ENCODE measurements at regions not wholly inside any gene's neighbourhood (a gene's known extent, or its start where the extent isn't known, plus 50 kb on each side); places are given as distances from the start of the nearest gene placed in this dataset.
"Not testable (repeated sequence)": the region's sequence is repeated elsewhere in the genome, so short reads cannot be mapped to it uniquely, and the experiment has no call there.

GRCh38 chr13:64083396-64083795, 2667.7 kb upstream of the PCDH20 start:
- no peak for DNase-seq (ENCODE audit: low spot score)
- CTCF ChIA-PET = no interaction called here
- TF ChIP-seq CTCF (conservative IDR thresholded peaks at IDR 0.05; ENCODE audit: low read depth) = no peak
- H3K27ac ChIP-seq = no peak overlapping the region
- POLR2A ChIA-PET (ENCODE audit: low non-redundant PET) = no interaction called here

- DNase-seq (ENCODE audit: low spot score) = no peak
- no peak overlapping the region for H3K27ac ChIP-seq
- CTCF ChIA-PET = no interaction called here
- TF ChIP-seq CTCF (conservative IDR thresholded peaks at IDR 0.05; ENCODE audit: low read depth) = no peak
- POLR2A ChIA-PET (ENCODE audit: low non-redundant PET) = no interaction called here
Observed at GRCh38 chr13:64078480-64078936, 2662.9 kb upstream of the PCDH20 start.

GRCh38 chr13:64078025-64078424, 2662.4 kb upstream of the PCDH20 start:
- CTCF ChIA-PET = no interaction called here

GRCh38 chr13:64077132-64077835, 2661.6 kb upstream of the PCDH20 start:
- POLR2A ChIA-PET (ENCODE audit: low non-redundant PET); DNase-seq (ENCODE audit: low spot score); H3K27ac ChIP-seq: not testable (repeated sequence)
- CTCF ChIA-PET = interaction anchor here (0.6 kb wide), 2 partner anchors 20 to 790 kb away, joined by 3 read pairs; no protein-coding TSS in a partner anchor

More at GRCh38 chr13:64078025-64078424, 2662.4 kb upstream of the PCDH20 start:
- no peak overlapping the region for H3K27ac ChIP-seq
- no peak for TF ChIP-seq CTCF (conservative IDR thresholded peaks at IDR 0.05; ENCODE audit: low read depth)
- POLR2A ChIA-PET (ENCODE audit: low non-redundant PET) = no interaction called here
- DNase-seq (ENCODE audit: low spot score) = no peak

- no peak overlapping the region for H3K27ac ChIP-seq
- no peak for TF ChIP-seq CTCF (conservative IDR thresholded peaks at IDR 0.05; ENCODE audit: low read depth)
- CTCF ChIA-PET = no interaction called here
- POLR2A ChIA-PET (ENCODE audit: low non-redundant PET) = no interaction called here
- no peak for DNase-seq (ENCODE audit: low spot score)
Observed at GRCh38 chr13:64075543-64076271, 2660.1 kb upstream of the PCDH20 start.

- ChIA-PET POLR2A (ENCODE audit: low non-redundant PET) (no interaction called here), CTCF (no interaction called here)
- DNase-seq (ENCODE audit: low spot score) = no peak
- H3K27ac ChIP-seq = no peak overlapping the region
- no peak for TF ChIP-seq CTCF (conservative IDR thresholded peaks at IDR 0.05; ENCODE audit: low read depth)
Observed at GRCh38 chr13:64074971-64075474, 2659.4 kb upstream of the PCDH20 start.

GRCh38 chr13:64073203-64073602, 2657.6 kb upstream of the PCDH20 start:
- no peak overlapping the region for H3K27ac ChIP-seq
- no peak for TF ChIP-seq CTCF (conservative IDR thresholded peaks at IDR 0.05; ENCODE audit: low read depth)
- no peak for DNase-seq (ENCODE audit: low spot score)
- CTCF ChIA-PET = no interaction called here
- POLR2A ChIA-PET (ENCODE audit: low non-redundant PET) = no interaction called here
